ENCODE measurements at regions not wholly inside any gene's neighbourhood (a gene's known extent, or its start where the extent isn't known, plus 50 kb on each side); places are given as distances from the start of the nearest gene placed in this dataset.

DNA sequence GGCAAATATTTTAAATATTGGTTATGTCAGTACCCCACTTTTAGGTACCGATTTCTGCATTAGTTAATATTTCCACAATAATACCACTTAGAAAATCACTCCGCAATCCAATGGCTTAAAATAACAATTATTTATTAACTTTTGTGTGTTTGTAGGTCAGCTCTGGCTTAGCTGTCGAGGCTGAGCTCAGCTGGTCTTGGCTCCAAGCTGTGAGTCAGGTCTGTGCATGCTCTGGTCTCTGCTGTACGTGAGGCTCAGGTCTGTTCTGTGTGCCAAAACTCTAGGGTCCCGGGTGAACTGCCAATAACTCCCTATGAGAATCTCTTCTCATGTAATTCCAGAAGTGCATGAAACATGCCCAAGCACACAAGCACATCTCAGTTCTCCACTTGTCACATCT is 245.8 kb upstream of the GK2 start:
- TF ChIP-seq ZNF274 (IDR thresholded peaks at IDR 0.05; ENCODE audit: low read depth, low read length) = no peak
- no peak for TF ChIP-seq YY1 (IDR thresholded peaks at IDR 0.05; ENCODE audit: insufficient read depth, insufficient read length)
- TF ChIP-seq SUZ12 (IDR thresholded peaks at IDR 0.05; ENCODE audit: extremely low read depth, insufficient read depth, insufficient read length) = no peak
- H3K4me1 ChIP-seq (ENCODE audit: insufficient read depth, insufficient read length) = no peaks in the 10 kb centered on the region
- no peak overlapping the region for H3K9ac ChIP-seq (ENCODE audit: insufficient read length, low read depth)
- no peaks in the 10 kb centered on the region for H3K9me3 ChIP-seq (ENCODE audit: insufficient read depth, low read length)
- no peaks in the 10 kb centered on the region for H3K36me3 ChIP-seq (ENCODE audit: insufficient read depth, insufficient read length, low read length)
- no peak for DNase-seq (ENCODE audit: low read depth, low spot score)
- no peak overlapping the region for H3K4me3 ChIP-seq (ENCODE audit: insufficient read length, low read depth)
- H3K27me3 ChIP-seq (ENCODE audit: insufficient read depth, insufficient read length) = no peaks in the 10 kb centered on the region

DNA sequence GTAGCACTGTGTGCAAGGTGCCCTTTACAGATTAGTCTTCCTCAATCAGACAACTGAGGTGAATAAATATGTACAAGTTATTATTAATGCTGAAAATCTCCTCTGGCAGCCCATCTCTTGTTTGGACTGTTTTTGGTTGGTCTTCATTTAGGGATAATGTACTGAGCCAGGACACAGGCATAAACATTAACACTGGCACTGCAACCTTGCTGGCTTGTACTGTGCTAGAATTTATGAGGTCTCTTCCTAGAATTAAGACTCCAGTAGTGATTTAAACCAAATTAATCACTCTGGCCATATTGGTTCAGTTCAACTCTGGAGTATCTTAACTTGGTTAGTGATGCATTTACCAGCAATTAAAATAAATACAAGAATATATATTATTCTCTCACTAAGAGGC is 244.7 kb upstream of the GK2 start:
- H3K4me3 ChIP-seq (ENCODE audit: insufficient read length, low read depth) = no peak overlapping the region
- H3K9me3 ChIP-seq (ENCODE audit: insufficient read depth, low read length) = no peaks in the 10 kb centered on the region
- H3K4me1 ChIP-seq (ENCODE audit: insufficient read depth, insufficient read length) = no peaks in the 10 kb centered on the region
- H3K9ac ChIP-seq (ENCODE audit: insufficient read length, low read depth) = no peak overlapping the region
- H3K27me3 ChIP-seq (ENCODE audit: insufficient read depth, insufficient read length) = no peaks in the 10 kb centered on the region
- DNase-seq (ENCODE audit: low read depth, low spot score) = no peak
- TF ChIP-seq ZNF274 (IDR thresholded peaks at IDR 0.05; ENCODE audit: low read depth, low read length) = no peak
- no peak for TF ChIP-seq YY1 (IDR thresholded peaks at IDR 0.05; ENCODE audit: insufficient read depth, insufficient read length)
- TF ChIP-seq SUZ12 (IDR thresholded peaks at IDR 0.05; ENCODE audit: extremely low read depth, insufficient read depth, insufficient read length) = no peak
- no peaks in the 10 kb centered on the region for H3K36me3 ChIP-seq (ENCODE audit: insufficient read depth, insufficient read length, low read length)

DNA sequence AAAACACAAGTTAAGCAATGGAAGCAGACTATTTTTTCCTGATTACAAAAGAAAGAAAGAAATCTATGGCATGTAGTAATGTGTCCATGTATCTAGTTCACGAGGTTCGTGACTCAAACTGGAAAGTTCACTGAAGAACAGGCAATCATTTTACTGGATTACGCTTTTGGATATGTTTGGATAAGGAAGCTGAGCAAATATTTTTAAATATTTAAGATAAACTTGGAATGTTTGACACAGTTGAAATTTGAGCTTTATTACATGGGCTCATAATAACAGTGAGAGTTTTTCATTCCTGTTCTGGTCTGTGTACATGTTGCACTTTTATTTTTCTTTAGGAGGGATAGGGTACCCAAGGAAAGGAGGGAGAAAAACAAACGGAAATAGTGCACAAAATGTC is 244.2 kb upstream of the GK2 start:
- DNase-seq (ENCODE audit: low read depth, low spot score) = no peak
- Histone ChIP-seq H3K9me3 (ENCODE audit: insufficient read depth, low read length) (no peaks in the 10 kb centered on the region), H3K4me3 (ENCODE audit: insufficient read length, low read depth) (no peak overlapping the region), H3K4me1 (ENCODE audit: insufficient read depth, insufficient read length) (no peaks in the 10 kb centered on the region), H3K36me3 (ENCODE audit: insufficient read depth, insufficient read length, low read length) (no peaks in the 10 kb centered on the region), H3K9ac (ENCODE audit: insufficient read length, low read depth) (no peak overlapping the region), H3K27me3 (ENCODE audit: insufficient read depth, insufficient read length) (no peaks in the 10 kb centered on the region)
- TF ChIP-seq YY1 (IDR thresholded peaks at IDR 0.05; ENCODE audit: insufficient read depth, insufficient read length) (no peak), SUZ12 (IDR thresholded peaks at IDR 0.05; ENCODE audit: extremely low read depth, insufficient read depth, insufficient read length) (no peak), ZNF274 (IDR thresholded peaks at IDR 0.05; ENCODE audit: low read depth, low read length) (no peak)

DNA sequence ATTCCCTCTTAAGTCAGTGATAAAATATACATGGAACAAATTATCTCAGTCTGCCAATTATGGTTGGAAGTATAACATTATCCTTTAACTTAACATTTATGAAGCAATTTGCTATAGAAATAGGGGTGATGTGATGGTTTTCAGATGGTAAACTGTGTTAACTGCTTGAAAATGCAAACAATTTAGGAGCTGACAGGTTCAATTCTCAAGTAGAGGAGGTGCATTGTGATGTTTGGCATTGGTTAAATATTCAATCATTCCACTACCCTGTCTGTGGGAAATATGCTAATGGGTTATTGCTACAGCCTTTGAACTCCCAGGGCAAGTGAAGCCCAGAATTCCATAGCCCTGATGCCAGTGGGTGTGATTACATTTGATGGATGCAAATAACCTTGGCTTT is 243.4 kb upstream of the GK2 start:
- peak; percentile 46 for DNase-seq (ENCODE audit: low read depth, low spot score)
- no peaks in the 10 kb centered on the region for H3K27me3 ChIP-seq (ENCODE audit: insufficient read depth, insufficient read length)
- H3K4me3 ChIP-seq (ENCODE audit: insufficient read length, low read depth) = no peak overlapping the region

DNA sequence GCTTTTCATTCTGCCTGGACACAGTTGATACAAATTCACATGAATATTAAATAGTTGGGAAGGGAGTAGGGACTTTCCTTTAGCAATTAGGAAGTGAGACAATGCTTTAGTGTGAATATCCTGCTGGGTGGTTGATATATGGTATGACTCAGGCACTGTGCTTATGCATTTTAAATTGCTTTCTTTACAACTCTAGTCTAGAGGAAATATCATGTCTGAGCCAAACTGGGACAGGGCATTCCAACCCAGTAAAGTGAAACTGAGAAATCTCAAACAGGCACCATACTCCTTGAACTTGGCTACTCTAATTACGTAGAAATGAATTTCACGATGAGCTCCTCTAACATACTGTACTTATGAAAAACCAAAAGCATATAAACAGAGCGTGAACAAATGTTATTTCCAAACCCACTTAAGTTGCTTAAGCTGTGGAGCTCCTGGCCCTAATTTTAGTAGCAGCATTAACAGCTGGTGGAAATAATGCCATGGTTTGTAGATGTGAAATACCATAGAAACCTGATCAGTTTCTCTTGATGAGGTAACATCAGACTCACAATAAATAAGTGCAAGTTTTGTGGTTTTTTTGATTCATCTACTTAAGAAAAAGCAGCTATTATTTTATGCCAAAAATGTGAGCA is 242.9 kb upstream of the GK2 start:
- no peak for TF ChIP-seq ZNF274 (IDR thresholded peaks at IDR 0.05; ENCODE audit: low read depth, low read length)
- no peak for TF ChIP-seq SUZ12 (IDR thresholded peaks at IDR 0.05; ENCODE audit: extremely low read depth, insufficient read depth, insufficient read length)
- no peak for TF ChIP-seq YY1 (IDR thresholded peaks at IDR 0.05; ENCODE audit: insufficient read depth, insufficient read length)
- H3K9ac ChIP-seq (ENCODE audit: insufficient read length, low read depth) = no peak overlapping the region
- no peaks in the 10 kb centered on the region for H3K4me1 ChIP-seq (ENCODE audit: insufficient read depth, insufficient read length)
- H3K4me3 ChIP-seq (ENCODE audit: insufficient read length, low read depth) = no peak overlapping the region
- H3K36me3 ChIP-seq (ENCODE audit: insufficient read depth, insufficient read length, low read length) = no peaks in the 10 kb centered on the region
- no peaks in the 10 kb centered on the region for H3K9me3 ChIP-seq (ENCODE audit: insufficient read depth, low read length)
- no peaks in the 10 kb centered on the region for H3K27me3 ChIP-seq (ENCODE audit: insufficient read depth, insufficient read length)
- no peak for DNase-seq (ENCODE audit: low read depth, low spot score)

More for the DNA sequence above, 243.4 kb upstream of the GK2 start:
- Histone ChIP-seq H3K36me3 (ENCODE audit: insufficient read depth, insufficient read length, low read length) (no peaks in the 10 kb centered on the region), H3K9ac (ENCODE audit: insufficient read length, low read depth) (no peak overlapping the region), H3K4me1 (ENCODE audit: insufficient read depth, insufficient read length) (no peaks in the 10 kb centered on the region), H3K9me3 (ENCODE audit: insufficient read depth, low read length) (no peaks in the 10 kb centered on the region)
- TF ChIP-seq YY1 (IDR thresholded peaks at IDR 0.05; ENCODE audit: insufficient read depth, insufficient read length) (no peak), SUZ12 (IDR thresholded peaks at IDR 0.05; ENCODE audit: extremely low read depth, insufficient read depth, insufficient read length) (no peak), ZNF274 (IDR thresholded peaks at IDR 0.05; ENCODE audit: low read depth, low read length) (no peak)

DNA sequence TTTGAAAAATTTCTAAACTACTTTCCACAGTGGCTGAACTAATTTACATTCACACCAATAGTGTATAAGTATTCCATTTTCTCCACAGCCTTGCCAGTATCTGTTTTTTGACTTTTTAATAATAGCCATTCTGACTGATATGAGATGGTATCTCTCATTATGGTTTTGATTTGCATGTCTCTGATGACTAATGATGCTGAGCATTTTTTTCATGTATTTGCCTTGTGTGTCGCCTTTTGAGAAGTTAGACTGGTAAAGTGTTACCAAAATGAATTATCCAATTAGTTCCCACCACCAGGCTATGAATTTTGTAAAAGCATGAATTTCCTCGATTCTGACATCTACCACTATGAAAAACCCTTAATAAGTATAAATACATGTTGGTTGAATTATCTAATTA is 242.2 kb upstream of the GK2 start:
- no peak overlapping the region for H3K9ac ChIP-seq (ENCODE audit: insufficient read length, low read depth)
- no peaks in the 10 kb centered on the region for H3K27me3 ChIP-seq (ENCODE audit: insufficient read depth, insufficient read length)
- no peak overlapping the region for H3K4me3 ChIP-seq (ENCODE audit: insufficient read length, low read depth)
- DNase-seq (ENCODE audit: low read depth, low spot score) = no peak
- no peaks in the 10 kb centered on the region for H3K36me3 ChIP-seq (ENCODE audit: insufficient read depth, insufficient read length, low read length)
- TF ChIP-seq SUZ12 (IDR thresholded peaks at IDR 0.05; ENCODE audit: extremely low read depth, insufficient read depth, insufficient read length) (no peak), YY1 (IDR thresholded peaks at IDR 0.05; ENCODE audit: insufficient read depth, insufficient read length) (no peak), ZNF274 (IDR thresholded peaks at IDR 0.05; ENCODE audit: low read depth, low read length) (no peak)
- no peaks in the 10 kb centered on the region for H3K9me3 ChIP-seq (ENCODE audit: insufficient read depth, low read length)
- H3K4me1 ChIP-seq (ENCODE audit: insufficient read depth, insufficient read length) = no peaks in the 10 kb centered on the region

DNA sequence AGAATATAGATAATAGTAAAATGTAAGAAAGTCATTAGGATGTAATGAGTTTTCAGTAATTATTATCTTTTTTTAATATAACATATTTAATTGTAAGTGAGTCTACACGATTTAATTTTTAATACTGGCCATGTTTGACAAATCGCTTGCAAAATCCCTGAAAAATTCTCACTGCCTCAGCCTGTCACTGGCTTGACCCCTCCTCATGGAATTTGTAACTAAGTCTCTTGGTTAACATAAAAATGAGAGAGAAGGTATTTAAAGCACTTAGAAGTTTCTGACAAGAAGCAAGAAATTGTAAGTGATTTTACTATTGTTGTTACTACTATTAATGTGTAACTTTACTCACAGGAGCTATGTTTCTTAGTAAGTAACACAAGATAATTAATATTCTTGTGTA is 237.9 kb upstream of the GK2 start:
- H3K4me3 ChIP-seq (ENCODE audit: insufficient read length, low read depth) = no peak overlapping the region
- TF ChIP-seq ZNF274 (IDR thresholded peaks at IDR 0.05; ENCODE audit: low read depth, low read length) = no peak
- no peak for TF ChIP-seq SUZ12 (IDR thresholded peaks at IDR 0.05; ENCODE audit: extremely low read depth, insufficient read depth, insufficient read length)
- no peak for TF ChIP-seq YY1 (IDR thresholded peaks at IDR 0.05; ENCODE audit: insufficient read depth, insufficient read length)
- H3K36me3 ChIP-seq (ENCODE audit: insufficient read depth, insufficient read length, low read length) = no peaks in the 10 kb centered on the region
- no peaks in the 10 kb centered on the region for H3K27me3 ChIP-seq (ENCODE audit: insufficient read depth, insufficient read length)
- H3K9ac ChIP-seq (ENCODE audit: insufficient read length, low read depth) = no peak overlapping the region
- no peaks in the 10 kb centered on the region for H3K4me1 ChIP-seq (ENCODE audit: insufficient read depth, insufficient read length)
- DNase-seq (ENCODE audit: low read depth, low spot score) = no peak
- H3K9me3 ChIP-seq (ENCODE audit: insufficient read depth, low read length) = 0 out of 2 replicates have a peak, but pooled peaks cover 7% of the 10 kb centered on the region
